B cell (primary cell): ENCODE measurements at regions not wholly inside any gene's neighbourhood (a gene's known extent, or its start where the extent isn't known, plus 50 kb on each side); places are given as distances from the start of the nearest gene placed in this dataset.

Experiments used
- ATAC-seq: fragments of 200-7000 bp; cut with Tn5 transposase; one replicate; pipeline ENCODE4 v1.10.0; 2021; ENCODE audit warnings: low read depth, mild to moderate bottlenecking, moderate number of reproducible peaks, moderate library complexity
- CTCF ChIA-PET: fragments of 350-600 bp; sonication (Branson Sonifier 250); formaldehyde crosslinking; loops from one replicate; lab custom pipeline; 2021; ENCODE audit warnings: antibody characterized with exemption, inconsistent platforms; lab: Charles Lee
- POLR2A ChIA-PET: fragments of 350-600 bp; sonication (Branson Sonifier 250); formaldehyde crosslinking; loops from one replicate; lab custom pipeline; 2021; ENCODE audit warnings: antibody characterized with exemption; lab: Charles Lee
- DNase-seq: peaks from one replicate; pipeline ENCODE4 v3.0.0; 2013
- H2AFZ ChIP-seq: 2 replicates; pipeline ENCODE4 v1.6.1; 2012; ENCODE audit warnings: mild to moderate bottlenecking, low read depth, low read length; ENCODE audit not compliant: insufficient read depth, poor library complexity, severe bottlenecking
- H3K27ac ChIP-seq, 2 donors: 1 replicate in 1 of 2; 2 replicates in 1 of 2; pipeline ENCODE4 v1.5.1; 2012 to 2013; ENCODE audit warnings: low read length in 2 of 2, mild to moderate bottlenecking in 2 of 2, moderate library complexity in 1 of 2
- H3K27me3 ChIP-seq, 4 experiments: fragments of 200-600 bp in 1 of 4; sonication (generic) in 1 of 4; replicated peaks in 1 of 4; 1 replicate in 2 of 4; 2 replicates in 2 of 4; pipeline versions ENCODE4 v1.6.1 to v1.7.0; 2013 to 2016; ENCODE audit warnings: low read length in 3 of 4, mild to moderate bottlenecking in 2 of 4, mixed read lengths in 1 of 4, moderate library complexity in 1 of 4; ENCODE audit not compliant: insufficient read depth in 4 of 4, control insufficient read depth in 3 of 4; ENCODE audit errors: control extremely low read depth in 1 of 4
- H3K36me3 ChIP-seq, 2 experiments: replicated peaks in 1 of 2; 1 replicate in 1 of 2; 2 replicates in 1 of 2; pipeline versions ENCODE4 v1.6.1 to v1.7.1; 2013; ENCODE audit warnings: low read length in 1 of 2; ENCODE audit not compliant: insufficient read depth in 2 of 2, control insufficient read depth in 1 of 2; ENCODE audit errors: control extremely low read depth in 1 of 2, extremely low read depth in 1 of 2
- H3K4me1 ChIP-seq, 2 donors: fragments of 200-600 bp in 1 of 2; sonication (generic) in 1 of 2; 1 replicate in 1 of 2; 2 replicates in 1 of 2; pipeline versions ENCODE4 v1.5.1 to v1.6.1; 2013 to 2017; ENCODE audit warnings: low read length in 2 of 2; ENCODE audit not compliant: control insufficient read depth in 2 of 2, insufficient read depth in 2 of 2
- H3K4me2 ChIP-seq: replicated peaks from 2 replicates; pipeline ENCODE3; 2012; ENCODE audit warnings: mild to moderate bottlenecking, low read depth, low read length; ENCODE audit not compliant: poor library complexity, severe bottlenecking
- H3K4me3 ChIP-seq, 5 experiments: fragments of 200-600 bp in 1 of 5; sonication (generic) in 1 of 5; 1 replicate in 3 of 5; 2 replicates in 2 of 5; pipeline versions ENCODE4 v1.5.1 to v1.7.0; 2011 to 2016; ENCODE audit warnings: low read length in 4 of 5, mild to moderate bottlenecking in 4 of 5, low read depth in 2 of 5, control low read depth in 1 of 5, moderate library complexity in 1 of 5; ENCODE audit not compliant: insufficient read depth in 1 of 5; ENCODE audit errors: control extremely low read depth in 1 of 5, extremely low read depth in 1 of 5
- H3K79me2 ChIP-seq: fragments of 200-600 bp; sonication (generic); one replicate; pipeline ENCODE4 v1.6.0; 2016; ENCODE audit warnings: low read length; ENCODE audit not compliant: control insufficient read depth, insufficient read depth
- H3K9ac ChIP-seq: fragments of 200-600 bp; sonication (generic); 2 replicates; pipeline ENCODE4 v1.6.1; 2017; ENCODE audit warnings: mild to moderate bottlenecking, low read length, moderate library complexity
- H3K9me3 ChIP-seq, 3 donors: one replicate each; pipeline versions ENCODE4 v1.6.1 to v1.7.1; 2013; ENCODE audit warnings: low read length in 2 of 3; ENCODE audit not compliant: control insufficient read depth in 2 of 3, insufficient read depth in 1 of 3; ENCODE audit errors: control extremely low read depth in 1 of 3
- H4K20me1 ChIP-seq: 2 replicates; pipeline ENCODE4 v1.6.0; 2012; ENCODE audit warnings: mild to moderate bottlenecking, low read length; ENCODE audit not compliant: insufficient read depth, control insufficient read depth, poor library complexity, severe bottlenecking
- H3K27ac Mint-ChIP-seq: one replicate; pipeline ENCODE4 v1.8.0; 2021; ENCODE audit warnings: mixed read lengths
- H3K27me3 Mint-ChIP-seq: one replicate; pipeline ENCODE4 v1.8.0; 2021; ENCODE audit warnings: mixed read lengths
- H3K4me1 Mint-ChIP-seq: one replicate; pipeline ENCODE4 v1.8.0; 2021; ENCODE audit warnings: mixed read lengths
- H3K4me3 Mint-ChIP-seq: one replicate; pipeline ENCODE4 v1.8.0; 2021; ENCODE audit warnings: mixed read lengths
- H3K9me3 Mint-ChIP-seq: one replicate; pipeline ENCODE4 v1.8.0; 2022; ENCODE audit warnings: mixed read lengths; ENCODE audit not compliant: insufficient read depth
- CTCF ChIP-seq: fragments of 200-600 bp; IDR thresholded peaks from one replicate; pipeline ENCODE4 v1.8.0; 2022; ENCODE audit warnings: antibody characterized with exemption, mild to moderate bottlenecking
- EZH2 ChIP-seq: IDR thresholded peaks from 2 replicates; pipeline ENCODE4 v1.6.1; 2012; ENCODE audit warnings: borderline replicate concordance, low read depth, mild to moderate bottlenecking, moderate library complexity, low read length; ENCODE audit not compliant: insufficient read depth, poor library complexity, severe bottlenecking
- WGBS: methylation state at CpG from one replicate; pipeline ENCODE4 v1.1.5; 2013; ENCODE audit warnings: missing lambda C conversion rate; ENCODE audit not compliant: insufficient coverage; 5-methylcytosine and 5-hydroxymethylcytosine counted together
- intact Hi-C: fragments of 100-400 bp; cut with micrococcal nuclease; formaldehyde crosslinking; loops from one replicate; pipeline ENCODE4 v1.10.0; 2022

- no peak for TF ChIP-seq CTCF
- TF ChIP-seq EZH2, result no peak
- H3K27me3 Mint-ChIP-seq, result peaks cover 23% of the 10 kb centered on the region
Measured at GRCh38 chr20:48298851-48299484, 513.7 kb upstream of the SULF2 start.

GRCh38 chr20:48298433-48298832 lies 513.2 kb upstream of the SULF2 start:
- TF ChIP-seq EZH2 (no peak), CTCF (no peak)
- no peak overlapping the region for H3K4me3 Mint-ChIP-seq
- H3K27me3 Mint-ChIP-seq, result peaks cover 26% of the 10 kb centered on the region

More at GRCh38 chr20:48298851-48299484, 513.7 kb upstream of the SULF2 start:
- ChIA-PET POLR2A (no interaction called here), CTCF (no interaction called here)
- DNase-seq, result no peak
- Mint-ChIP-seq H3K4me3 (no peak overlapping the region), H3K4me1 (peaks cover 3% of the 10 kb centered on the region), H3K27ac (no peak overlapping the region), H3K9me3 (no peaks in the 10 kb centered on the region)
- H3K27ac ChIP-seq, result no peak overlapping the region
- no peaks in the 10 kb centered on the region for H4K20me1 ChIP-seq
- no peak for ATAC-seq
- H3K79me2 ChIP-seq, result no peaks in the 10 kb centered on the region
- WGBS, result 97% methylated on average over 5 of the region's 7 CpGs
- H3K9me3 ChIP-seq, result peaks cover 0 to 5% (median 0%) of the 10 kb centered on the region in 3 donors
- H3K4me2 ChIP-seq, result no peak overlapping the region
- no peak overlapping the region for H2AFZ ChIP-seq
- no peaks in the 10 kb centered on the region for H3K27me3 ChIP-seq
- H3K36me3 ChIP-seq, result no peaks in the 10 kb centered on the region
- intact Hi-C loops, result no loop called here
- H3K4me3 ChIP-seq, result no peak overlapping the region
- no peaks in the 10 kb centered on the region for H3K4me1 ChIP-seq
- no peak overlapping the region for H3K9ac ChIP-seq

More at GRCh38 chr20:48298433-48298832, 513.2 kb upstream of the SULF2 start:
- Histone ChIP-seq H3K9me3 (peaks cover 0 to 5% (median 0%) of the 10 kb centered on the region in 3 donors), H3K27me3 (no peaks in the 10 kb centered on the region), H3K4me2 (no peak overlapping the region), H3K9ac (no peak overlapping the region), H3K27ac (no peak overlapping the region), H2AFZ (no peak overlapping the region), H3K4me1 (no peaks in the 10 kb centered on the region), H3K36me3 (no peaks in the 10 kb centered on the region), H3K79me2 (no peaks in the 10 kb centered on the region), H3K4me3 (no peak overlapping the region), H4K20me1 (no peaks in the 10 kb centered on the region)
- H3K27ac Mint-ChIP-seq, result no peak overlapping the region
- ChIA-PET CTCF (no interaction called here), POLR2A (no interaction called here)
- DNase-seq, result no peak
- no peaks in the 10 kb centered on the region for H3K9me3 Mint-ChIP-seq
- peaks cover 3% of the 10 kb centered on the region for H3K4me1 Mint-ChIP-seq
- ATAC-seq, result no peak
- intact Hi-C loops, result no loop called here
